IMR-90 (cell line): ENCODE measurements at regions not wholly inside any gene's neighbourhood (a gene's known extent, or its start where the extent isn't known, plus 50 kb on each side); places are given as distances from the start of the nearest gene placed in this dataset.

Source experiments
- ATAC-seq: fragments of 200-7000 bp; cut with Tn5 transposase; 2 replicates; pipeline ENCODE4 v1.9.1; 2020; ENCODE audit warnings: low read depth, mild to moderate bottlenecking, moderate library complexity
- BruUV-seq: library from RNA; stranded (reverse); fragments of 400-500 nt; replicated peaks from 2 replicates; lab custom pipeline; 2021; lab: Mats Ljungman, UMichigan
- CTCF ChIA-PET: fragments of 300-600 bp; formaldehyde crosslinking; extraction: SDS; loops from one replicate; lab custom pipeline; 2021; ENCODE audit warnings: antibody characterized with exemption; lab: Yijun Ruan, JAX
- POLR2A ChIA-PET: fragments of 300-600 bp; sonication (Branson Sonifier 250); formaldehyde crosslinking; loops from one replicate; lab custom pipeline; 2022; ENCODE audit warnings: antibody characterized with exemption; ENCODE audit not compliant: unreplicated experiment; lab: Charles Lee
- DNase-seq: peaks from one replicate; pipeline ENCODE4 v3.0.0; 2013
- H2AFZ ChIP-seq: replicated peaks from 2 replicates; pipeline ENCODE3; 2013; ENCODE audit warnings: low read length, mild to moderate bottlenecking; ENCODE audit not compliant: poor library complexity
- H2AK5ac ChIP-seq: 2 replicates; pipeline ENCODE4 v1.6.1; 2013; ENCODE audit warnings: low read depth, low read length, inconsistent platforms
- H2AK9ac ChIP-seq: replicated peaks from 2 replicates; pipeline ENCODE3; 2013; ENCODE audit warnings: mild to moderate bottlenecking, low read depth, low read length, moderate library complexity; ENCODE audit not compliant: poor library complexity
- H2BK120ac ChIP-seq: 2 replicates; pipeline ENCODE4 v1.6.1; 2013; ENCODE audit warnings: low read depth, low read length, inconsistent platforms
- H2BK15ac ChIP-seq: 3 replicates; pipeline ENCODE4 v1.6.1; 2013; ENCODE audit warnings: low read depth, low read length, inconsistent platforms
- H2BK20ac ChIP-seq: 2 replicates; pipeline ENCODE4 v1.6.1; 2013; ENCODE audit warnings: low read depth, mild to moderate bottlenecking, inconsistent platforms, low read length, moderate library complexity
- H2BK5ac ChIP-seq: 2 replicates; pipeline ENCODE4 v1.6.1; 2013; ENCODE audit warnings: mild to moderate bottlenecking, low read depth, low read length, inconsistent platforms; ENCODE audit not compliant: poor library complexity, severe bottlenecking
- H3K14ac ChIP-seq: replicated peaks from 2 replicates; pipeline ENCODE4 v1.6.1; 2013; ENCODE audit warnings: low read depth, low read length, inconsistent platforms
- H3K18ac ChIP-seq: 2 replicates; pipeline ENCODE4 v1.6.1; 2013; ENCODE audit warnings: low read depth, low read length, control low read depth
- H3K23ac ChIP-seq: 2 replicates; pipeline ENCODE4 v1.6.1; 2013; ENCODE audit warnings: low read depth, low read length, inconsistent platforms
- H3K27ac ChIP-seq: 2 replicates; pipeline ENCODE4 v1.5.1; 2013; ENCODE audit warnings: mild to moderate bottlenecking, control low read depth, low read length; ENCODE audit not compliant: insufficient read depth
- H3K27me3 ChIP-seq: 2 replicates; pipeline ENCODE4 v1.6.1; 2013; ENCODE audit warnings: low read length; ENCODE audit not compliant: control insufficient read depth, insufficient read depth
- H3K36me3 ChIP-seq: 2 replicates; pipeline ENCODE4 v1.6.1; 2013; ENCODE audit warnings: low read length, mixed read lengths; ENCODE audit not compliant: control insufficient read depth, insufficient read depth
- H3K4ac ChIP-seq: 2 replicates; pipeline ENCODE4 v1.6.1; 2013; ENCODE audit warnings: low read depth, low read length, inconsistent platforms
- H3K4me1 ChIP-seq: 2 replicates; pipeline ENCODE4 v1.6.1; 2013; ENCODE audit warnings: low read length, mixed read lengths; ENCODE audit not compliant: control insufficient read depth, insufficient read depth
- H3K4me2 ChIP-seq: 2 replicates; pipeline ENCODE4 v1.6.1; 2013; ENCODE audit warnings: low read depth, mild to moderate bottlenecking, control low read depth, low read length, moderate library complexity
- H3K4me3 ChIP-seq: 2 replicates; pipeline ENCODE4 v1.5.1; 2013; ENCODE audit warnings: low read depth, mild to moderate bottlenecking, control low read depth, low read length, moderate library complexity; ENCODE audit not compliant: insufficient read depth
- H3K56ac ChIP-seq: 2 replicates; pipeline ENCODE4 v1.6.1; 2013; ENCODE audit warnings: low read length, inconsistent platforms; ENCODE audit not compliant: insufficient read depth; ENCODE audit errors: extremely low read depth
- H3K79me1 ChIP-seq, 2 experiments: 2 replicates each; pipeline ENCODE4 v1.6.1; 2013; ENCODE audit warnings: low read length in 2 of 2, inconsistent platforms in 1 of 2, low read depth in 1 of 2
- H3K9ac ChIP-seq: 2 replicates; pipeline ENCODE4 v1.6.1; 2013; ENCODE audit warnings: low read depth, low read length, control low read depth
- H3K9me1 ChIP-seq: 2 replicates; pipeline ENCODE4 v1.6.1; 2013; ENCODE audit warnings: low read length, inconsistent platforms; ENCODE audit not compliant: insufficient read depth
- H3K9me3 ChIP-seq: 2 replicates; pipeline ENCODE4 v1.6.1; 2013; ENCODE audit warnings: low read length; ENCODE audit not compliant: control insufficient read depth, insufficient read depth
- H4K20me1 ChIP-seq: 2 replicates; pipeline ENCODE4 v1.6.1; 2013; ENCODE audit warnings: low read length, inconsistent platforms; ENCODE audit not compliant: insufficient read depth
- H4K5ac ChIP-seq: 2 replicates; pipeline ENCODE4 v1.6.1; 2013; ENCODE audit warnings: mild to moderate bottlenecking, low read depth, low read length, control low read depth
- H4K8ac ChIP-seq, 2 experiments: 2 replicates each; pipeline ENCODE4 v1.6.1; 2013; ENCODE audit warnings: low read depth in 2 of 2, low read length in 2 of 2, control low read depth in 1 of 2, inconsistent platforms in 1 of 2
- H4K91ac ChIP-seq: 2 replicates; pipeline ENCODE4 v1.6.1; 2013; ENCODE audit warnings: low read depth, low read length, inconsistent platforms; ENCODE audit not compliant: insufficient read depth
- BHLHE40 ChIP-seq: fragments of 150-350 bp; IDR thresholded peaks from 2 replicates; pipeline ENCODE4 v1.6.1; 2016; ENCODE audit warnings: mild to moderate bottlenecking, low read depth, low read length
- CEBPB ChIP-seq: IDR thresholded peaks from 2 replicates; pipeline ENCODE4 v1.6.1; 2012; ENCODE audit warnings: low read depth, low read length, improper control_type of control experiment
- CTCF ChIP-seq: conservative IDR thresholded peaks from 2 replicates; pipeline ENCODE4 v1.5.1; 2012; ENCODE audit warnings: mild to moderate bottlenecking, low read depth, low read length, improper control_type of control experiment
- FOS ChIP-seq: fragments of 150-350 bp; IDR thresholded peaks from 2 replicates; pipeline ENCODE4 v1.6.1; 2016; ENCODE audit warnings: low read depth, low read length
- MAZ ChIP-seq: IDR thresholded peaks from 2 replicates; pipeline ENCODE4 v1.6.1; 2012; ENCODE audit warnings: low read depth, mild to moderate bottlenecking, low read length, improper control_type of control experiment, moderate library complexity, borderline replicate concordance
- MXI1 ChIP-seq: IDR thresholded peaks from 2 replicates; pipeline ENCODE4 v1.6.1; 2012; ENCODE audit warnings: low read depth, mild to moderate bottlenecking, low read length, moderate library complexity, borderline replicate concordance
- NFE2L2 ChIP-seq: fragments of 150-350 bp; IDR thresholded peaks from 2 replicates; pipeline ENCODE4 v1.6.1; 2016; ENCODE audit warnings: low read depth, mild to moderate bottlenecking, low read length
- POLR2A ChIP-seq: IDR thresholded peaks from 2 replicates; pipeline ENCODE4 v1.6.1; 2012; ENCODE audit warnings: mild to moderate bottlenecking, low read depth, low read length
- WGBS, 2 experiments: methylation state at CpG; one replicate each; pipeline versions ENCODE4 v1.1.5 to v1.1.7; 2013; ENCODE audit warnings: missing lambda C conversion rate in 2 of 2; ENCODE audit not compliant: insufficient read length in 1 of 2; ENCODE audit errors: extremely low coverage in 2 of 2; 5-methylcytosine and 5-hydroxymethylcytosine counted together
- dilution Hi-C: fragments of 300-500 bp; cut with HindIII; formaldehyde crosslinking; loops from one replicate; pipeline ENCODE4 v1.14.3; 2018; ENCODE audit warnings: low sequenced_read_pairs; ENCODE audit not compliant: unreplicated experiment
- in situ Hi-C: fragments of 300-500 bp; cut with MboI; formaldehyde crosslinking; loops from 3 replicates; pipeline ENCODE4 v1.14.3; 2019; ENCODE audit warnings: low sequenced_read_pairs, inconsistent platforms, mixed read lengths
- intact Hi-C: fragments of 100-400 bp; cut with micrococcal nuclease; formaldehyde crosslinking; loops from 2 replicates; pipeline ENCODE4 v1.10.0; 2022

DNA sequence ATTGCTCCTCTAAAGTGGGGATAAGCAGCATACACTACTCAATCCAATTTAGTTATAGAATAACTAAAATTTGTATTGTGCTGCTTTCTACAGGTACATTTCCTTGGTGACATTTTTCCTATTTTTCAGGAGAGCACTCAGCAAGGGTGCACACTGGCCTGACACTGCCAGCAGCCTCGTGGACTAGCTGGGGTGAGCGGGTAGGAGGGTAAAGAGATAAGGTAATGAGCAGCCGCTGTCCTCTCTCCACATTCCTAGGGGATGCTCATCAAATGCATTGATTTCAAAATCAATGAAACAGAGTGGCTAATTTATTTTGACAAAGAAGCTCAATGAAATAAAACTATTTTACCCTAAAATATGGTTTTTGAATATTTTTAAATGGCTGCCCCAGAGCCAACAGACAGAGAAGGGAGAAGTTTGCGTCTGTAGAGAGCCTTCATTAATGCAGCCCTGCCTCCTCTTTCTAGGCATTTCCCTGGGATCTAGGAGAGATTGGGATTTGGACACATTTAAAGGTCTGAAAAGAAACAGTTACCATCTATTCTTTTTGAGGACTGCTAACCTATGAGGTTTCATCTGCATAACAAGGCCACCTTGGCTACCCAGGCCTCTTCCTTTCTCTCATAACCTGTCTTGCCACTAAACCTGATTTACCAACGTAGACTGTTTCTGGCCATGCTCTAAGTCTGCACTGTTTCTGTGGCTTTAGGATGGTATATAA is 561.0 kb downstream of the IPMK start:
- Histone ChIP-seq H3K4me1 (no peaks in the 10 kb centered on the region), H2AK9ac (no peak overlapping the region), H3K4ac (no peak overlapping the region), H3K18ac (no peak overlapping the region), H3K9me3 (no peaks in the 10 kb centered on the region), H3K4me2 (no peak overlapping the region), H2BK120ac (no peak overlapping the region), H3K14ac (no peak overlapping the region), H2AFZ (no peak overlapping the region), H2BK15ac (no peak overlapping the region), H4K20me1 (no peaks in the 10 kb centered on the region), H3K23ac (no peak overlapping the region), H2BK5ac (no peak overlapping the region), H2AK5ac (no peak overlapping the region), H3K36me3 (no peaks in the 10 kb centered on the region), H4K8ac (no peak overlapping the region), H4K5ac (no peak overlapping the region), H3K9ac (no peak overlapping the region), H3K27ac (no peak overlapping the region), H3K79me1 (no peaks in the 10 kb centered on the region), H3K27me3 (no peaks in the 10 kb centered on the region), H2BK20ac (no peak overlapping the region), H4K91ac (no peak overlapping the region), H3K9me1 (no peaks in the 10 kb centered on the region), H3K56ac (no peak overlapping the region), H3K4me3 (no peak overlapping the region)
- WGBS, 2 experiments: no CpG with 5 or more reads among the region's 5 CpGs
- ATAC-seq: no peak
- BruUV-seq: no TSS peak
- dilution Hi-C loops: no loop called here
- ChIA-PET CTCF (no interaction called here), POLR2A (no interaction called here)
- in situ Hi-C loops: loop anchor here (25.0 kb wide), 1 partner anchor 356 kb away; no protein-coding TSS in a partner anchor
- no peak for DNase-seq
- intact Hi-C loops: no loop called here
- TF ChIP-seq CEBPB: no peak
- TF ChIP-seq POLR2A: no peak
- TF ChIP-seq CTCF: no peak
- no peak for TF ChIP-seq FOS
- TF ChIP-seq MXI1: no peak
- TF ChIP-seq NFE2L2: no peak
- no peak for TF ChIP-seq MAZ
- no peak for TF ChIP-seq BHLHE40
